Peyer's patch (tissue), 4 donors: ENCODE measurements at regions not wholly inside any gene's neighbourhood (a gene's known extent, or its start where the extent isn't known, plus 50 kb on each side); places are given as distances from the start of the nearest gene placed in this dataset.

ENCODE experiments used
- CTCF ChIP-seq, 6 experiments: fragments of 450-650 bp in 4 of 6; fragments of 200-600 bp in 2 of 6; sonication (generic) in 1 of 6; IDR thresholded peaks; one replicate each; pipeline ENCODE4 v1.5.1; 2017 to 2019; ENCODE audit warnings: antibody characterized with exemption in 6 of 6, mild to moderate bottlenecking in 3 of 6, moderate library complexity in 1 of 6
- POLR2A ChIP-seq, 2 donors: fragments of 450-650 bp; IDR thresholded peaks; one replicate each; pipeline ENCODE4 v1.5.1; 2017; ENCODE audit warnings: antibody characterized with exemption in 2 of 2, mild to moderate bottlenecking in 2 of 2, moderate library complexity in 2 of 2

GRCh38 chr13:83219832-83220231 lies 662.4 kb downstream of the SLITRK1 start:
- no peak for TF ChIP-seq CTCF (IDR thresholded peaks at IDR 0.05)
- TF ChIP-seq POLR2A (IDR thresholded peaks at IDR 0.05): no peak
